ENCODE measurements at regions not wholly inside any gene's neighbourhood (a gene's known extent, or its start where the extent isn't known, plus 50 kb on each side); places are given as distances from the start of the nearest gene placed in this dataset.

DNA sequence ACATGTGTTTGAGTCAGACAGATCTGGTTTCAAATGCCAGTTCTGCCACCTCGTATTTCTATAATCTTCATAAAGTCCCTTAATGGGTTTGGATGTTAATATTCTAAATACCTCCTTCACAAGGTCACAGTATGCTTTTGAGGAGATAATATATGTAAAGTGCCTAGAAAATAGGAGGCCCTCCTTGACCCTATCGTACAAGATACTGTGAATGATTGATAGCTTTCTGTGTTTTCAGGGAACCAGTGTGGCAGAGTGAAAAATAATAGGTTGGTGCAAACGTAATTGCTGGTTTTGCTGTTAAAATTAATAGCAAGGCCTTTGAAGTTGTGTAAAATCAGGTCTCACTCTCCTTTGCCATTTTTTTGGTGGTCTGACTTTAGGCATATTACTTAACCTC, 77.5 kb upstream of the SCEL start:
- H3K36me3 ChIP-seq (ENCODE audit: control insufficient read depth, low read depth, low read length): no peaks in the 10 kb centered on the region
- no peaks in the 10 kb centered on the region for H3K9me3 ChIP-seq (ENCODE audit: control insufficient read depth, low read depth, low read length)
- H3K27ac ChIP-seq (ENCODE audit: low read length): no peak overlapping the region
- H3K4me1 ChIP-seq (ENCODE audit: control insufficient read depth, low read depth, low read length): peaks cover 8% of the 10 kb centered on the region
- no peaks in the 10 kb centered on the region for H3K27me3 ChIP-seq (ENCODE audit: control insufficient read depth, insufficient read depth, low read length)
- no peak overlapping the region for H3K9ac ChIP-seq (ENCODE audit: low read length)
- no peak overlapping the region for H3K4me3 ChIP-seq (ENCODE audit: low read length)

DNA sequence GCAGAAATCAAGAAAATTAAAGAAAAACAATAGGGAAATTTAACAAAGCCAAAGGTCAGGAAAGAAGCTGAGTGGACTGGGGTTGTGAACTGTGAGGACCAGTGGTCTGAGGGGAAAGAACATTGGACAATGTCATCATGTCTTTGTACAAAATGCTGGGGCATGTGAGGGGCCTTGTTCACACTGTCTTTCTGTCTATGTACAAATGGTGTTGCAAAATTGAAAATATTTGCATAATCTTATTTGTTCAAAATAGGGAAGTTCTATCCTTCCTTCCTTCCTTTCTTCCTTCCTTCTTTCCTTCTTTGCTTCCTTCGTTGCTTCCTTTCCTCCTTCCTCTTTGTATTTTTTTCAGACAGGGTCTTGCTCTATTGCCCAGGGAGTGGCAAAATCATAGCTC, 79.2 kb upstream of the SCEL start:
- Histone ChIP-seq H3K9ac (ENCODE audit: low read length) (no peak overlapping the region), H3K9me3 (ENCODE audit: control insufficient read depth, low read depth, low read length) (no peaks in the 10 kb centered on the region), H3K4me3 (ENCODE audit: low read length) (no peak overlapping the region), H3K4me1 (ENCODE audit: control insufficient read depth, low read depth, low read length) (peaks cover 8% of the 10 kb centered on the region), H3K36me3 (ENCODE audit: control insufficient read depth, low read depth, low read length) (no peaks in the 10 kb centered on the region), H3K27me3 (ENCODE audit: control insufficient read depth, insufficient read depth, low read length) (no peaks in the 10 kb centered on the region), H3K27ac (ENCODE audit: low read length) (no peak overlapping the region)

DNA sequence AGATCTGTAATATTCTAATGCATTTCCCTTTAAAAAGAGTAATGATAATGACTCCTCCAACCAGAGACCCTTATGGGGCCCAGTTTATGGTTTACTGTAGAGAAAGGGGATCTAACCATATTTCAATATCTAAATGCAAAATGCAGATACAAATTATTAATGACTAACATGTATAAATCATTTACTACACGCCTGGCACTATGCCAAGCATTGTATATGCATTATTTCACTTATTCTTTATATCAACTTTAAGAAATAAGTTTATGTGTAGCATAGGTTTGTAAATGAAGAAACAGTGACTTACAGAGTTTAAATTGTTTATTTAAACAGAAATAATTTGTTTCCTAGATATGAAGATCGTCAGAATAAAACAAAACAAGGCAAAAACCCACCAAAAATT, 86.2 kb upstream of the SCEL start:
- H3K27me3 ChIP-seq (ENCODE audit: control insufficient read depth, insufficient read depth, low read length): no peaks in the 10 kb centered on the region
- no peak overlapping the region for H3K9ac ChIP-seq (ENCODE audit: low read length)
- no peaks in the 10 kb centered on the region for H3K9me3 ChIP-seq (ENCODE audit: control insufficient read depth, low read depth, low read length)
- H3K27ac ChIP-seq (ENCODE audit: low read length): no peak overlapping the region
- no peaks in the 10 kb centered on the region for H3K4me1 ChIP-seq (ENCODE audit: control insufficient read depth, low read depth, low read length)
- H3K36me3 ChIP-seq (ENCODE audit: control insufficient read depth, low read depth, low read length): no peaks in the 10 kb centered on the region
- H3K4me3 ChIP-seq (ENCODE audit: low read length): no peak overlapping the region

DNA sequence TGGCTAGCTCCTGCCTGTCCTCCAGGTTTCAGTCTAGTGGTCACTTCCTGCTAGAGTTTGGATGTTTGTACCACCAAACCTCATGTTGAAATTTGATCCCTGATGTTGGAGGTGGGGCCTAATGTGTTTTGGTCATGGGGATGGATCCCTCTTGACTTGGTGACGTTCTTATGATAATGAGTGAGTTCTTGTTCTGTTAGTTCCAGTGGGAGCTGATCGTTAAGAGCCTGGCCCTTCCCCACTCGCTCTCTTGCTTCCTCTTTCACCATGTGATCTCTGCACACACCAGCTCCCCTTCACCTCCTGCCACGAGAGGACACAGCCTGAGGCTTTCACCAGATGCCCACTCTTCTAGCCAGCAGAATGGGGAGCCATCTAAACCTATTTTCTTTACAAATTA, 86.8 kb upstream of the SCEL start:
- Histone ChIP-seq H3K4me1 (ENCODE audit: control insufficient read depth, low read depth, low read length) (no peaks in the 10 kb centered on the region), H3K4me3 (ENCODE audit: low read length) (no peak overlapping the region), H3K27me3 (ENCODE audit: control insufficient read depth, insufficient read depth, low read length) (no peaks in the 10 kb centered on the region), H3K9me3 (ENCODE audit: control insufficient read depth, low read depth, low read length) (no peaks in the 10 kb centered on the region), H3K9ac (ENCODE audit: low read length) (no peak overlapping the region), H3K27ac (ENCODE audit: low read length) (no peak overlapping the region), H3K36me3 (ENCODE audit: control insufficient read depth, low read depth, low read length) (no peaks in the 10 kb centered on the region)

DNA sequence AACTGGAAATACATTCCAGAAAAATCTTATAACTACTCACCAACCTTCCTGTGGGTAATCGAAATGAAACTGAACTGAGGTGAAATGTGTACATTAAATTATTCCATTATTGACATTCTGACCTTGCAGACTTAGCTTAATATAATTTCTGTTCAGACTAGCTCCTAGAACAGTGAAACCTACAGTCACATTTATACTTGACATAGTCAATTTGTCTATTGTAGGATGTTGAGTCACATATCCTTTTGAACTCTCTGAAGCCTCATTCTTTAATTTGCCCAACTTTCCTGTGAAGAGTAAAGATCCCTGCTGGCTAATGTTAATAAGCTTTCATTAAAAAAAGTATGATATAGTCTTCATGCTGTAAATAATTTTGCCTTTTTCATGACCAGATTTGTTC, 92.0 kb upstream of the SCEL start:
- H3K27me3 ChIP-seq (ENCODE audit: control insufficient read depth, insufficient read depth, low read length): no peaks in the 10 kb centered on the region
- no peak overlapping the region for H3K27ac ChIP-seq (ENCODE audit: low read length)
- no peaks in the 10 kb centered on the region for H3K9me3 ChIP-seq (ENCODE audit: control insufficient read depth, low read depth, low read length)
- H3K9ac ChIP-seq (ENCODE audit: low read length): no peak overlapping the region
- H3K4me3 ChIP-seq (ENCODE audit: low read length): no peak overlapping the region
- no peaks in the 10 kb centered on the region for H3K4me1 ChIP-seq (ENCODE audit: control insufficient read depth, low read depth, low read length)
- no peaks in the 10 kb centered on the region for H3K36me3 ChIP-seq (ENCODE audit: control insufficient read depth, low read depth, low read length)

DNA sequence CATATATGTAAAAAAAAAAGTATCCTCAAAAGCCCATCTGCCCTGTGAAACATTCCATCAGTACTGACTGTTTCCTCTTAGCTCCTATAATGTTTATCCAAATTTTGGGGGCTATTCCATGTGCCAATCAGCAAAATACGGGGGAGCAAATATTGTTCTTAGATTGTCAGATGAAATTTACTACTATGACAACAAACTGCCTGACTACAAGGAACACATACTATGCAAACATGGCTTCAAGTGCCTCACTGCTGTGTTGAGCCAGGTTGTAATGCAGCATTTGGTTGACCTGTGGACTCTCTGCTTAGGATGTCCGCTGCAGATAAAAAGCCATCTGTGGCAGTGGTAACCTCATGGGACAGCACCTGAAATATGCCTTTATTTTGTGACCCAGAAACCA, 98.2 kb upstream of the SCEL start:
- Histone ChIP-seq H3K27me3 (ENCODE audit: control insufficient read depth, insufficient read depth, low read length) (no peaks in the 10 kb centered on the region), H3K4me3 (ENCODE audit: low read length) (no peak overlapping the region), H3K27ac (ENCODE audit: low read length) (no peak overlapping the region), H3K9ac (ENCODE audit: low read length) (no peak overlapping the region), H3K36me3 (ENCODE audit: control insufficient read depth, low read depth, low read length) (no peaks in the 10 kb centered on the region), H3K4me1 (ENCODE audit: control insufficient read depth, low read depth, low read length) (no peaks in the 10 kb centered on the region), H3K9me3 (ENCODE audit: control insufficient read depth, low read depth, low read length) (no peaks in the 10 kb centered on the region)

DNA sequence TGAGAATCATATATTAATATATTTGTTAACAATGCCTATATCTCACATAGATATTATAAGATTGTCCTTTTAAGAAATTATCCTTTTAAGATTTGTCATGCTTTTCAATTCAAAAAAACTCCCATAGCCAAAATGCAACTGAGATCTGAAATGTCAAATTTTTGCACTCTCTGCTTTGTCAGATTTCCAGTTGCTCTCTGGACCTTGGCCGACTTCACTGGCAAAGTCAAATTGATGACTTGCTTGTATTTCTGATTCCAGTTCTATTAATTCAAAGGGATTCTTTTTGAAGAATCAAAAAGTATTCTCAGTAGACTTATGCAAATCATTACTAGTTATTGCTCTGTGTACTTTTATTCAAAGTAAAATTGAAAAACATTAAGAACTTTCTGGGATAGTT, 101.2 kb upstream of the SCEL start:
- Histone ChIP-seq H3K4me1 (ENCODE audit: control insufficient read depth, low read depth, low read length) (no peaks in the 10 kb centered on the region), H3K4me3 (ENCODE audit: low read length) (no peak overlapping the region), H3K27me3 (ENCODE audit: control insufficient read depth, insufficient read depth, low read length) (no peaks in the 10 kb centered on the region), H3K27ac (ENCODE audit: low read length) (no peak overlapping the region), H3K9ac (ENCODE audit: low read length) (no peak overlapping the region), H3K36me3 (ENCODE audit: control insufficient read depth, low read depth, low read length) (no peaks in the 10 kb centered on the region), H3K9me3 (ENCODE audit: control insufficient read depth, low read depth, low read length) (no peaks in the 10 kb centered on the region)

DNA sequence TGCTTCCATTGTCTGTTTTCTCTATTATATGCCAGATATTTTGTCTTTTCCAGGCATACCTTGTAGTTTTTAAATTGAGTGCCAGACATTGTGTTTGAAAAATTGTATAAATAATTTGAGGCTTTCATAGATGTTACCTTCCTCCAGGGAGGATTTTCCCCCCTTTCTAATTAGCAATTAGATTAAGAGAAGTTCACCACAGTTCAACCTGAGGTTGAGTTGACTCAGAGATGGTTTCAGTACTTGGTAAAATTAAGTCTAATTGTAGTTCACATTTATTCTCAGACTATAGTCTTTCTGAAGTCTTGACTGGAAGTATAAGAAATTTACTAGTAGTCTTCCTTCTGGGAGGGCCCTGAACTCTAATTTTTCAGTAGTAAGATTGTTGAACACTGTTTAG, 104.1 kb upstream of the SCEL start:
- Histone ChIP-seq H3K36me3 (ENCODE audit: control insufficient read depth, low read depth, low read length) (no peaks in the 10 kb centered on the region), H3K27me3 (ENCODE audit: control insufficient read depth, insufficient read depth, low read length) (no peaks in the 10 kb centered on the region), H3K4me3 (ENCODE audit: low read length) (no peak overlapping the region), H3K9ac (ENCODE audit: low read length) (no peak overlapping the region), H3K9me3 (ENCODE audit: control insufficient read depth, low read depth, low read length) (no peaks in the 10 kb centered on the region), H3K27ac (ENCODE audit: low read length) (no peak overlapping the region), H3K4me1 (ENCODE audit: control insufficient read depth, low read depth, low read length) (no peaks in the 10 kb centered on the region)

DNA sequence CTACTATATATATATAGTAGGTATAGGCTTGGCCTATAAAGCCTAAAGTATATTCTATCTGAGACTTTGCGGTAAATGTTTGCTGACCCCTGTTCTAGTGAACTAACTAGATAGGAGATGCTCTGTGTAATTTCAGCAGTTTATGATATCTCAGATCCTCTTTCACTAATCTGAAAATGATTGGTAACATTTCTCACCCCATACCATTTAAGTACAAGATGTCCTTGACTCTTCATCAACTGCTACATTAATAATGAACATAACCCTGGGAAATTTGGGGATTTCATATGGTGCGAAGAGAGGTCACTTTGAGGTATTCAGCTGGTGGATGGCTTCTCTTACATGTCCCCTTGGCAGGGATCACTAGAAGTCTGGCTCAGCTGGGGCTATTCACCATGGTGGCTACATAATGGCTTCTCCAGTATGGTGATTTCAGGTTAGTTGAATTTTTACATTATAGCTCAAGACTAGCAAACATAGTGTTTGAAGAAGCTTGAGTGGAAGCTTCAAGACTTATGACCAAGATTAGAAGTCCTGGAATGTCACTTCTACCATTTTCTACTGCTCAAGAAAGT, 103.6 kb upstream of the MYCBP2 start:
- H3K36me3 ChIP-seq (ENCODE audit: control insufficient read depth, low read depth, low read length): no peaks in the 10 kb centered on the region
- no peaks in the 10 kb centered on the region for H3K4me1 ChIP-seq (ENCODE audit: control insufficient read depth, low read depth, low read length)
- H3K4me3 ChIP-seq (ENCODE audit: low read length): no peak overlapping the region
- H3K9me3 ChIP-seq (ENCODE audit: control insufficient read depth, low read depth, low read length): no peaks in the 10 kb centered on the region
- H3K27ac ChIP-seq (ENCODE audit: low read length): no peak overlapping the region
- no peaks in the 10 kb centered on the region for H3K27me3 ChIP-seq (ENCODE audit: control insufficient read depth, insufficient read depth, low read length)
- no peak overlapping the region for H3K9ac ChIP-seq (ENCODE audit: low read length)

DNA sequence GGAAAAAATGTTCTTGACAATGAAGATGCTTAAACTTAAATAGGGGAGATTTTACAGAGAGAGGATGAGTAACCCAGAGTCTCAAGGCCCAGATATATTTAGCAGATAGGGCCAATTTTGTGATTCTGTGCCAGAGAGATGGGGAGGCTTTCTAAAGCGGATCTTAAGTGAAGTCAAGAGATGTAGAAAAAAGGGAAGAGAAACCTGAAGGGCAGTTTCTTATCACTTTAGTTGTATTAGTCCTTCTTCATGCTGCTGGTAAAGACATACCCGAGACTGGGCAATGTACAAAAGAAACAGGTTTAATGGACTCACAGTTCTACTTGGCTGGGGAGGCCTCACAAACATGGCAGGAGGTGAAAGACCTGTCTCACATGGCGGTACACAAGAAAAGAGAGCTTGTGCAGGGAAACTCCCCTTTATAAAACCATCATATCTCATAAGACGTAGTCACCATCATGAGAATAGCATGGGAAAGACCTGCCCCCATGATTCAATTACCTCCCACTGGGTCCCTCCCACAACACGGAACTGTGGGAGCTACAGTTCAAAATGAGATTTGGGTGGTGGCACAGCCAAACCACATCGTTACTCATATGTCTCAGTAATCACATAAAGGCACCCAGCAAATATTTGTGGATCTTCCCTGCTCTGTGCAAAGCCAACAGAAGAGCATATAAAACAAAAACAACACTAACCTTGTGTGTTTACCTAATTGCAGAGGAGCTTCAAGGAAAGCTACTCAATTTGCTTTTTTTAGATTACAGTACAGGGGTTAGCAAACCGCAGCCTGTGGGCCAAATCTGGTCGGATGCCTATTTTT, 102.6 kb upstream of the MYCBP2 start:
- Histone ChIP-seq H3K9me3 (ENCODE audit: control insufficient read depth, low read depth, low read length) (no peaks in the 10 kb centered on the region), H3K27ac (ENCODE audit: low read length) (no peak overlapping the region), H3K4me1 (ENCODE audit: control insufficient read depth, low read depth, low read length) (no peaks in the 10 kb centered on the region), H3K4me3 (ENCODE audit: low read length) (no peak overlapping the region), H3K27me3 (ENCODE audit: control insufficient read depth, insufficient read depth, low read length) (no peaks in the 10 kb centered on the region), H3K36me3 (ENCODE audit: control insufficient read depth, low read depth, low read length) (no peaks in the 10 kb centered on the region), H3K9ac (ENCODE audit: low read length) (no peak overlapping the region)

DNA sequence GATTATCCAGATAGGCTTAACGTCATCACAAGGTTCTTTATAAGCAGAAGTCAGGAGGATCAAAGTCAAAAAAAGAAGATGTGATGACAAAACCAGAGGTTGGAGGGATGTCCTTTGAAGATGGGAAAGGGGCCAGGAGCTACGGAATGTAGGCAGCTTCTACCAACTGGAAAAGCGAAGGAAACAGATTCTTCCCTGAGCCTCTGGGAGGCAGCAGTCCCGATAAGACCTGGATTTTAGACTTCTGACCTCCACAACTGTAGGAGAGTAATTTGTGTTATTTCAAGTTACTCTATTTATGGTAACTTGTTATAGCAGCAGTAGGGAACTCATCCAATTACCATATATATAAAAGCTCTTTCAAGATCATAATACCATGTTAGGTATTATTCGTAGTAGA, 98.8 kb upstream of the MYCBP2 start:
- no peaks in the 10 kb centered on the region for H3K4me1 ChIP-seq (ENCODE audit: control insufficient read depth, low read depth, low read length)
- no peaks in the 10 kb centered on the region for H3K36me3 ChIP-seq (ENCODE audit: control insufficient read depth, low read depth, low read length)
- no peak overlapping the region for H3K9ac ChIP-seq (ENCODE audit: low read length)
- no peaks in the 10 kb centered on the region for H3K9me3 ChIP-seq (ENCODE audit: control insufficient read depth, low read depth, low read length)
- H3K4me3 ChIP-seq (ENCODE audit: low read length): no peak overlapping the region
- H3K27ac ChIP-seq (ENCODE audit: low read length): no peak overlapping the region
- H3K27me3 ChIP-seq (ENCODE audit: control insufficient read depth, insufficient read depth, low read length): no peaks in the 10 kb centered on the region

DNA sequence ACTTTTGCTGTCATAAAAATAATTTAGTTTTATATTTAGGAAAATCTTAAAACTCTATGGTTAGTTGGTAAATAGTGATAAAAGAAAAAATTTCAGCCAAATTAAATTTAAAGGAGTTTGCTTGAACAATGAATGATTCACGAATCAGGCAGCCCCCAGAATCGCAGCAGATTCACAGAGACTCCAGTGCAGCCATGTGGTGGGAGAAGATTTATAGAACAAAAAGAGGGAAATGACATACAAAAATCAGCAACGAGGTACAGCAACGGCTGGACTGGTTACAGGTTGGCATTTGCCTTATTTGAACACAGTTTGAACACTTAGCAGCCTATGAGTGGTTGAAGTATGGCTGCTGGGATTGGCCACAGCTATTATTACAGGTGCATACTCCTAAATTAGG, 96.4 kb upstream of the MYCBP2 start:
- no peaks in the 10 kb centered on the region for H3K36me3 ChIP-seq (ENCODE audit: control insufficient read depth, low read depth, low read length)
- no peaks in the 10 kb centered on the region for H3K9me3 ChIP-seq (ENCODE audit: control insufficient read depth, low read depth, low read length)
- no peaks in the 10 kb centered on the region for H3K27me3 ChIP-seq (ENCODE audit: control insufficient read depth, insufficient read depth, low read length)
- H3K27ac ChIP-seq (ENCODE audit: low read length): no peak overlapping the region
- no peak overlapping the region for H3K9ac ChIP-seq (ENCODE audit: low read length)
- no peak overlapping the region for H3K4me3 ChIP-seq (ENCODE audit: low read length)
- no peaks in the 10 kb centered on the region for H3K4me1 ChIP-seq (ENCODE audit: control insufficient read depth, low read depth, low read length)

Measured in iPS-18a (cell line).